Nephron (organoid): ENCODE measurements at regions not wholly inside any gene's neighbourhood (a gene's known extent, or its start where the extent isn't known, plus 50 kb on each side); places are given as distances from the start of the nearest gene placed in this dataset.

ENCODE experiments used
- H3K27ac Mint-ChIP-seq, 3 experiments: 2 replicates each; pipeline ENCODE4 v1.8.0; 2020; ENCODE audit warnings: mixed read lengths in 3 of 3, mild to moderate bottlenecking in 2 of 3, moderate library complexity in 1 of 3
- H3K27me3 Mint-ChIP-seq: 2 replicates; pipeline ENCODE4 v1.8.0; 2021; ENCODE audit warnings: low read depth, mild to moderate bottlenecking, moderate library complexity, mixed read lengths
- H3K36me3 Mint-ChIP-seq: 2 replicates; pipeline ENCODE4 v1.8.0; 2020; ENCODE audit warnings: low read depth, mixed read lengths
- H3K4me1 Mint-ChIP-seq: 2 replicates; pipeline ENCODE4 v1.8.0; 2020; ENCODE audit warnings: mixed read lengths
- H3K4me3 Mint-ChIP-seq, 3 experiments: 2 replicates each; pipeline ENCODE4 v1.8.0; 2020; ENCODE audit warnings: mild to moderate bottlenecking in 3 of 3, mixed read lengths in 3 of 3, moderate library complexity in 2 of 3
- H3K9me3 Mint-ChIP-seq: 2 replicates; pipeline ENCODE4 v1.8.0; 2020; ENCODE audit warnings: mixed read lengths
- CTCF ChIP-seq, 3 experiments: fragments of 200-600 bp; sonication (generic); IDR thresholded peaks; one replicate each; pipeline ENCODE4 v1.5.0; 2021; ENCODE audit warnings: antibody characterized with exemption in 3 of 3; ENCODE audit not compliant: unreplicated experiment in 3 of 3

GRCh38 chr2:139175510-139175909, 395.3 kb upstream of the NXPH2 start:
- no peaks in the 10 kb centered on the region for H3K27me3 Mint-ChIP-seq
- TF ChIP-seq CTCF (IDR thresholded peaks at IDR 0.05; ENCODE audit: unreplicated experiment in 3 of 3): no peak
- no peaks in the 10 kb centered on the region for H3K9me3 Mint-ChIP-seq
- H3K27ac Mint-ChIP-seq: no peak overlapping the region
- no peaks in the 10 kb centered on the region for H3K36me3 Mint-ChIP-seq
- H3K4me3 Mint-ChIP-seq: no peak overlapping the region
- H3K4me1 Mint-ChIP-seq: no peaks in the 10 kb centered on the region

GRCh38 chr2:139170406-139170805, 390.2 kb upstream of the NXPH2 start:
- H3K27ac Mint-ChIP-seq: no peak overlapping the region
- no peaks in the 10 kb centered on the region for H3K9me3 Mint-ChIP-seq
- H3K36me3 Mint-ChIP-seq: no peaks in the 10 kb centered on the region
- H3K27me3 Mint-ChIP-seq: no peaks in the 10 kb centered on the region
- no peak for TF ChIP-seq CTCF (IDR thresholded peaks at IDR 0.05; ENCODE audit: unreplicated experiment in 3 of 3)
- no peak overlapping the region for H3K4me3 Mint-ChIP-seq
- H3K4me1 Mint-ChIP-seq: no peaks in the 10 kb centered on the region

- H3K4me1 Mint-ChIP-seq: no peaks in the 10 kb centered on the region
- no peak overlapping the region for H3K4me3 Mint-ChIP-seq
- no peak for TF ChIP-seq CTCF (IDR thresholded peaks at IDR 0.05; ENCODE audit: unreplicated experiment in 3 of 3)
- H3K27me3 Mint-ChIP-seq: no peaks in the 10 kb centered on the region
- H3K36me3 Mint-ChIP-seq: no peaks in the 10 kb centered on the region
- no peak overlapping the region for H3K27ac Mint-ChIP-seq
- no peaks in the 10 kb centered on the region for H3K9me3 Mint-ChIP-seq
These were observed 385.4 kb upstream of the NXPH2 start for GRCh38 chr2:139165601-139166000.

- no peak overlapping the region for H3K4me3 Mint-ChIP-seq
- TF ChIP-seq CTCF (IDR thresholded peaks at IDR 0.05; ENCODE audit: unreplicated experiment in 3 of 3): no peak
- no peaks in the 10 kb centered on the region for H3K9me3 Mint-ChIP-seq
- H3K27me3 Mint-ChIP-seq: no peaks in the 10 kb centered on the region
- no peak overlapping the region for H3K27ac Mint-ChIP-seq
- no peaks in the 10 kb centered on the region for H3K4me1 Mint-ChIP-seq
- no peaks in the 10 kb centered on the region for H3K36me3 Mint-ChIP-seq
These were observed 384.9 kb upstream of the NXPH2 start for GRCh38 chr2:139165041-139165440.

- no peaks in the 10 kb centered on the region for H3K36me3 Mint-ChIP-seq
- no peaks in the 10 kb centered on the region for H3K9me3 Mint-ChIP-seq
- no peaks in the 10 kb centered on the region for H3K4me1 Mint-ChIP-seq
- H3K27ac Mint-ChIP-seq: no peak overlapping the region
- H3K4me3 Mint-ChIP-seq: no peak overlapping the region
- no peak for TF ChIP-seq CTCF (IDR thresholded peaks at IDR 0.05; ENCODE audit: unreplicated experiment in 3 of 3)
- no peaks in the 10 kb centered on the region for H3K27me3 Mint-ChIP-seq
These were observed 382.8 kb upstream of the NXPH2 start for GRCh38 chr2:139162957-139163356.

GRCh38 chr2:139162456-139162855, 382.3 kb upstream of the NXPH2 start:
- no peaks in the 10 kb centered on the region for H3K4me1 Mint-ChIP-seq
- no peaks in the 10 kb centered on the region for H3K36me3 Mint-ChIP-seq
- H3K9me3 Mint-ChIP-seq: no peaks in the 10 kb centered on the region
- TF ChIP-seq CTCF (IDR thresholded peaks at IDR 0.05; ENCODE audit: unreplicated experiment in 3 of 3): no peak
- no peaks in the 10 kb centered on the region for H3K27me3 Mint-ChIP-seq
- no peak overlapping the region for H3K4me3 Mint-ChIP-seq
- no peak overlapping the region for H3K27ac Mint-ChIP-seq
